H9 (cell line): ENCODE measurements at regions not wholly inside any gene's neighbourhood (a gene's known extent, or its start where the extent isn't known, plus 50 kb on each side); places are given as distances from the start of the nearest gene placed in this dataset.

Experiments used
- DNase-seq: peaks from one replicate; pipeline ENCODE4 v3.0.0-alpha.2; 2017
- H2AFZ ChIP-seq: one replicate; pipeline ENCODE4 v1.6.1; 2013; ENCODE audit warnings: mild to moderate bottlenecking, low read length, control low read depth, moderate library complexity
- H2AK5ac ChIP-seq: 2 replicates; pipeline ENCODE4 v1.6.1; 2013; ENCODE audit warnings: low read length, control low read depth, mixed read lengths; ENCODE audit not compliant: insufficient read length
- H2BK120ac ChIP-seq: one replicate; pipeline ENCODE4 v1.6.1; 2013; ENCODE audit warnings: low read depth, mild to moderate bottlenecking, low read length, control low read depth, inconsistent platforms; ENCODE audit not compliant: poor library complexity, severe bottlenecking
- H2BK12ac ChIP-seq: 2 replicates; pipeline ENCODE4 v1.6.1; 2013; ENCODE audit warnings: low read length, control low read depth, mixed read lengths, low read depth; ENCODE audit not compliant: insufficient read length
- H2BK15ac ChIP-seq: 2 replicates; pipeline ENCODE4 v1.6.1; 2013; ENCODE audit warnings: low read depth, low read length, control low read depth
- H2BK20ac ChIP-seq: one replicate; pipeline ENCODE4 v1.6.1; 2013; ENCODE audit warnings: low read depth, mild to moderate bottlenecking, low read length, control low read depth, inconsistent platforms; ENCODE audit not compliant: poor library complexity, severe bottlenecking
- H2BK5ac ChIP-seq: 2 replicates; pipeline ENCODE4 v1.6.1; 2013; ENCODE audit warnings: low read length, control low read depth, mixed read lengths; ENCODE audit not compliant: insufficient read length
- H3K14ac ChIP-seq: 2 replicates; pipeline ENCODE4 v1.6.1; 2013; ENCODE audit warnings: low read length, control low read depth; ENCODE audit not compliant: insufficient read depth
- H3K18ac ChIP-seq: 2 replicates; pipeline ENCODE4 v1.6.1; 2013; ENCODE audit warnings: low read depth, mild to moderate bottlenecking, mixed read lengths, low read length, control low read depth; ENCODE audit not compliant: insufficient read length
- H3K23ac ChIP-seq: 2 replicates; pipeline ENCODE4 v1.6.1; 2013; ENCODE audit warnings: low read length, control low read depth, mixed read lengths, low read depth; ENCODE audit not compliant: insufficient read length
- H3K23me2 ChIP-seq: 2 replicates; pipeline ENCODE4 v1.6.1; 2013; ENCODE audit warnings: low read depth, mild to moderate bottlenecking, mixed read lengths, low read length, control low read depth; ENCODE audit not compliant: insufficient read length, poor library complexity, severe bottlenecking
- H3K27ac ChIP-seq: 2 replicates; pipeline ENCODE4 v1.5.1; 2013; ENCODE audit warnings: low read length, control low read depth, mixed read lengths, low read depth; ENCODE audit not compliant: insufficient read length
- H3K27me3 ChIP-seq: 2 replicates; pipeline ENCODE4 v1.6.1; 2013; ENCODE audit warnings: low read length, control low read depth, inconsistent platforms; ENCODE audit not compliant: insufficient read depth
- H3K4ac ChIP-seq: 2 replicates; pipeline ENCODE4 v1.6.1; 2013; ENCODE audit warnings: low read depth, mild to moderate bottlenecking, control low read depth, inconsistent platforms, low read length, moderate library complexity
- H3K4me1 ChIP-seq: 2 replicates; pipeline ENCODE4 v1.6.1; 2013; ENCODE audit warnings: low read length, control low read depth, inconsistent platforms; ENCODE audit not compliant: insufficient read depth
- H3K4me2 ChIP-seq: 2 replicates; pipeline ENCODE4 v1.6.1; 2013; ENCODE audit warnings: low read length, control low read depth, mixed read lengths; ENCODE audit not compliant: insufficient read length, insufficient read depth
- H3K56ac ChIP-seq: 2 replicates; pipeline ENCODE4 v1.6.1; 2013; ENCODE audit warnings: low read depth, mild to moderate bottlenecking, mixed read lengths, low read length, control low read depth; ENCODE audit not compliant: insufficient read length
- H3K79me1 ChIP-seq: 2 replicates; pipeline ENCODE4 v1.6.1; 2013; ENCODE audit warnings: low read depth, mild to moderate bottlenecking, moderate library complexity, low read length, control low read depth, inconsistent platforms; ENCODE audit not compliant: insufficient read depth, poor library complexity, severe bottlenecking
- H3K79me2 ChIP-seq: 2 replicates; pipeline ENCODE4 v1.6.1; 2013; ENCODE audit warnings: low read length, control low read depth, inconsistent platforms; ENCODE audit not compliant: insufficient read depth
- H3K9ac ChIP-seq: 2 replicates; pipeline ENCODE4 v1.6.1; 2013; ENCODE audit warnings: low read length, control low read depth, mixed read lengths; ENCODE audit not compliant: insufficient read length; ENCODE audit errors: extremely low read depth
- H3K9me3 ChIP-seq: one replicate; pipeline ENCODE4 v1.6.1; 2013; ENCODE audit warnings: low read depth, low read length, inconsistent platforms; ENCODE audit not compliant: control insufficient read depth
- H3T11ph ChIP-seq: one replicate; pipeline ENCODE4 v1.6.1; 2013; ENCODE audit warnings: mild to moderate bottlenecking, low read length, control low read depth, inconsistent platforms
- H4K20me1 ChIP-seq: one replicate; pipeline ENCODE4 v1.6.1; 2013; ENCODE audit not compliant: control insufficient read depth, insufficient read length, insufficient read depth
- H4K5ac ChIP-seq: 2 replicates; pipeline ENCODE4 v1.6.1; 2013; ENCODE audit warnings: low read depth, mild to moderate bottlenecking, mixed read lengths, low read length, control low read depth; ENCODE audit not compliant: insufficient read length
- H4K8ac ChIP-seq: replicated peaks from 2 replicates; pipeline ENCODE4 v1.6.1; 2013; ENCODE audit warnings: low read length, control low read depth, mixed read lengths, low read depth; ENCODE audit not compliant: insufficient read length
- H4K91ac ChIP-seq: 2 replicates; pipeline ENCODE4 v1.6.1; 2013; ENCODE audit warnings: low read depth, mild to moderate bottlenecking, moderate library complexity, mixed read lengths, low read length, control low read depth; ENCODE audit not compliant: insufficient read length
- H3K27ac Mint-ChIP-seq, 3 experiments: 2 replicates in 2 of 3; 3 replicates in 1 of 3; pipeline ENCODE4 v1.8.0; 2020 to 2021; ENCODE audit warnings: mixed read lengths in 3 of 3, mild to moderate bottlenecking in 1 of 3, moderate library complexity in 1 of 3
- H3K27me3 Mint-ChIP-seq: 2 replicates; pipeline ENCODE4 v1.8.0; 2021; ENCODE audit warnings: low read depth, mild to moderate bottlenecking, moderate library complexity, mixed read lengths
- H3K36me3 Mint-ChIP-seq, 3 experiments: 2 replicates in 2 of 3; 3 replicates in 1 of 3; pipeline ENCODE4 v1.8.0; 2020 to 2021; ENCODE audit warnings: low read depth in 3 of 3, mixed read lengths in 3 of 3; ENCODE audit not compliant: insufficient read depth in 1 of 3
- H3K4me1 Mint-ChIP-seq, 2 experiments: 2 replicates each; pipeline ENCODE4 v1.8.0; 2020; ENCODE audit warnings: mixed read lengths in 2 of 2
- H3K4me3 Mint-ChIP-seq, 2 experiments: 2 replicates in 1 of 2; 3 replicates in 1 of 2; pipeline ENCODE4 v1.8.0; 2020 to 2021; ENCODE audit warnings: mild to moderate bottlenecking in 2 of 2, mixed read lengths in 2 of 2, moderate library complexity in 1 of 2
- H3K9me3 Mint-ChIP-seq, 2 experiments: 2 replicates in 1 of 2; 3 replicates in 1 of 2; pipeline ENCODE4 v1.8.0; 2020; ENCODE audit warnings: mild to moderate bottlenecking in 2 of 2, mixed read lengths in 2 of 2, moderate library complexity in 1 of 2
- WGBS: extraction: QIAGEN DNeasy Blood & Tissue Kit; methylation state at CpG from one replicate; pipeline ENCODE4 v1.1.7; 2013; ENCODE audit warnings: missing lambda C conversion rate, low lambda C conversion rate, mixed read lengths; ENCODE audit not compliant: insufficient read length; ENCODE audit errors: extremely low coverage; 5-methylcytosine and 5-hydroxymethylcytosine counted together
- TF ChIP-seq, protein P1 (sequence below): fragments of 200-600 bp; sonication (generic); conservative IDR thresholded peaks from 3 replicates; pipeline ENCODE4 v1.8.0; 2021; ENCODE audit warnings: antibody characterized with exemption, mild to moderate bottlenecking

- no peak overlapping the region for H2BK15ac ChIP-seq
- H3K4me2 ChIP-seq: no peak overlapping the region
- Mint-ChIP-seq H3K27ac (peak overlapping the region in 1 of 3 experiments; percentile 23; a peak in 1 of 7 replicates), H3K9me3 (no peaks in the 10 kb centered on the region; a peak in 1 of 5 replicates), H3K4me1 (peaks cover 0 to 5% of the 10 kb centered on the region in 2 experiments; a peak in 2 of 4 replicates), H3K27me3 (no peaks in the 10 kb centered on the region), H3K4me3 (no peak overlapping the region), H3K36me3 (no peaks in the 10 kb centered on the region; a peak in 1 of 7 replicates)
- WGBS: no CpG with 5 or more reads among the region's 6 CpGs
- no peak overlapping the region for H3K14ac ChIP-seq
- H2BK5ac ChIP-seq: no peak overlapping the region
- H2BK20ac ChIP-seq: no peak overlapping the region
- H4K20me1 ChIP-seq: no peaks in the 10 kb centered on the region
- no peak overlapping the region for H3K9ac ChIP-seq
- H3K4ac ChIP-seq: no peak overlapping the region
- TF ChIP-seq, protein P1, sequence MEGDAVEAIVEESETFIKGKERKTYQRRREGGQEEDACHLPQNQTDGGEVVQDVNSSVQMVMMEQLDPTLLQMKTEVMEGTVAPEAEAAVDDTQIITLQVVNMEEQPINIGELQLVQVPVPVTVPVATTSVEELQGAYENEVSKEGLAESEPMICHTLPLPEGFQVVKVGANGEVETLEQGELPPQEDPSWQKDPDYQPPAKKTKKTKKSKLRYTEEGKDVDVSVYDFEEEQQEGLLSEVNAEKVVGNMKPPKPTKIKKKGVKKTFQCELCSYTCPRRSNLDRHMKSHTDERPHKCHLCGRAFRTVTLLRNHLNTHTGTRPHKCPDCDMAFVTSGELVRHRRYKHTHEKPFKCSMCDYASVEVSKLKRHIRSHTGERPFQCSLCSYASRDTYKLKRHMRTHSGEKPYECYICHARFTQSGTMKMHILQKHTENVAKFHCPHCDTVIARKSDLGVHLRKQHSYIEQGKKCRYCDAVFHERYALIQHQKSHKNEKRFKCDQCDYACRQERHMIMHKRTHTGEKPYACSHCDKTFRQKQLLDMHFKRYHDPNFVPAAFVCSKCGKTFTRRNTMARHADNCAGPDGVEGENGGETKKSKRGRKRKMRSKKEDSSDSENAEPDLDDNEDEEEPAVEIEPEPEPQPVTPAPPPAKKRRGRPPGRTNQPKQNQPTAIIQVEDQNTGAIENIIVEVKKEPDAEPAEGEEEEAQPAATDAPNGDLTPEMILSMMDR: no peak
- H3K9me3 ChIP-seq: no peaks in the 10 kb centered on the region
- no peak overlapping the region for H4K5ac ChIP-seq
- no peak overlapping the region for H4K91ac ChIP-seq
- H2BK120ac ChIP-seq: no peak overlapping the region
- no peak overlapping the region for H2AFZ ChIP-seq
- no peak overlapping the region for H3T11ph ChIP-seq
- H3K56ac ChIP-seq: no peak overlapping the region
- no peak for DNase-seq
- no peak overlapping the region for H3K18ac ChIP-seq
- H2AK5ac ChIP-seq: no peak overlapping the region
- no peaks in the 10 kb centered on the region for H3K23me2 ChIP-seq
- no peak overlapping the region for H2BK12ac ChIP-seq
- H3K27me3 ChIP-seq: no peaks in the 10 kb centered on the region; the same call in 1 of the 2 replicates
- H3K79me2 ChIP-seq: no peaks in the 10 kb centered on the region
- no peaks in the 10 kb centered on the region for H3K79me1 ChIP-seq
- peaks cover 3% of the 10 kb centered on the region; the same call in 1 of the 2 replicates for H3K4me1 ChIP-seq
- no peak overlapping the region for H4K8ac ChIP-seq
- no peak overlapping the region for H3K27ac ChIP-seq
- H3K23ac ChIP-seq: no peak overlapping the region
These were observed 190.7 kb upstream of the CCDC68 start for GRCh38 chr18:55149994-55150393.
